PC-9 (cell line): ENCODE measurements at regions not wholly inside any gene's neighbourhood (a gene's known extent, or its start where the extent isn't known, plus 50 kb on each side); places are given as distances from the start of the nearest gene placed in this dataset.

ENCODE experiments used
- EZH2 ChIP-seq: fragments of 200-600 bp; sonication (generic); IDR thresholded peaks from 2 replicates; pipeline ENCODE4 v1.8.0; 2017; ENCODE audit warnings: antibody characterized with exemption, low read depth
- TF ChIP-seq, protein P1 (sequence below): fragments of 200-600 bp; sonication (generic); conservative IDR thresholded peaks from 2 replicates; pipeline ENCODE4 v1.6.1; 2017; ENCODE audit warnings: mixed run types, antibody characterized with exemption, mild to moderate bottlenecking, moderate library complexity

DNA sequence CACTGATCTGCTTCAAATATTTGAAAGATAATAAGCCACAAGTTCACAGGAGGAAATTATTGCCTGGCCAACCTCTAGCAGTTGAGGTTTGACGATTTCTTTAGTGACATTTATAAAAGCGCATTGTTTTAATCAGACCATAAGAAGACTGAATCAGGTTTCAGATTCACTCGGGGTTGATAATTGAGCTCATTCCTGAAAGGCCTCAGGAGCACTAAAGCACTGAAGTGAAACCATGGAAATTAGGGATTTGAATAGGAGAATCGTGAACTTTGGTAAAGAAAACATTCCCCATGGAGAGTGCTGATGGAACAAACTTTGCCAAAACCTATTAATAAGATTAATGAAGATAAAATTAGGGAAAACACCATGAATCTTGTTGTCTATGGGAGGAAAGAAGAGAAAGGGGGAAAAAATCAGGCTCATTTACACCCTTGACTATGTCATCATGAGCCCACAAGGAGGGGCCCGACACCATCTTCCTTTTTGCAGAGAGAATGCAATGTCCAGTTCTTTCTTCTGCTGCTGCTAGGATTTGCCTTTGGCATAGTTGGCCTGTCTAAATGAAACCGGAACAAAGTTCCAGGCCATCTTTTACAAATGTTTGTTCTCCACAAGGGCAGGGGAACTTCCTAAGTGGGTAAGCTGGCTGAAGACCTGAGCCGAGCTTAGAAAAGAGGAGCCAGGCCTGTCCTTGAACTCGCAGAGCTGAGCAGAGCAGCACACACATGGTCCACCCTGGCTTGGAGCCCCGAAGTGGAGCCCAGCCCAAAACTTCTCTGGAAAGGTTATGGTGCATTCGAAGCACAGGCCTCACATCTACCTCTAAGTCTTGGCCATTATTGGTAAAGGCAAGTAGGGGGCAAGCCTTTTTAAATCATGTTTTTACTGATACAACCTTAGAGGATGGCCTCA is 56.1 kb upstream of the EIF3M start:
- TF ChIP-seq, protein P1, sequence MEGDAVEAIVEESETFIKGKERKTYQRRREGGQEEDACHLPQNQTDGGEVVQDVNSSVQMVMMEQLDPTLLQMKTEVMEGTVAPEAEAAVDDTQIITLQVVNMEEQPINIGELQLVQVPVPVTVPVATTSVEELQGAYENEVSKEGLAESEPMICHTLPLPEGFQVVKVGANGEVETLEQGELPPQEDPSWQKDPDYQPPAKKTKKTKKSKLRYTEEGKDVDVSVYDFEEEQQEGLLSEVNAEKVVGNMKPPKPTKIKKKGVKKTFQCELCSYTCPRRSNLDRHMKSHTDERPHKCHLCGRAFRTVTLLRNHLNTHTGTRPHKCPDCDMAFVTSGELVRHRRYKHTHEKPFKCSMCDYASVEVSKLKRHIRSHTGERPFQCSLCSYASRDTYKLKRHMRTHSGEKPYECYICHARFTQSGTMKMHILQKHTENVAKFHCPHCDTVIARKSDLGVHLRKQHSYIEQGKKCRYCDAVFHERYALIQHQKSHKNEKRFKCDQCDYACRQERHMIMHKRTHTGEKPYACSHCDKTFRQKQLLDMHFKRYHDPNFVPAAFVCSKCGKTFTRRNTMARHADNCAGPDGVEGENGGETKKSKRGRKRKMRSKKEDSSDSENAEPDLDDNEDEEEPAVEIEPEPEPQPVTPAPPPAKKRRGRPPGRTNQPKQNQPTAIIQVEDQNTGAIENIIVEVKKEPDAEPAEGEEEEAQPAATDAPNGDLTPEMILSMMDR: no peak
- TF ChIP-seq EZH2: no peak
